ENCODE measurements at regions not wholly inside any gene's neighbourhood (a gene's known extent, or its start where the extent isn't known, plus 50 kb on each side); places are given as distances from the start of the nearest gene placed in this dataset.
A peak's percentile ranks its signal among the peaks of the same experiment; 100 is the strongest.
"Not testable (repeated sequence)": the region's sequence is repeated elsewhere in the genome, so short reads cannot be mapped to it uniquely, and the experiment has no call there.

- H3K4me1 Mint-ChIP-seq; H3K9me3 Mint-ChIP-seq; POLR2A ChIA-PET; CTCF ChIA-PET; H3K36me3 Mint-ChIP-seq (ENCODE audit: low read depth); H3K27ac Mint-ChIP-seq: not testable (repeated sequence)
- peak; percentile 37 for DNase-seq
- Mint-ChIP-seq H3K4me3 (peak overlapping the region; percentile 37), H3K27me3 (peaks cover 69% of the 10 kb centered on the region)
These were observed 116.8 kb upstream of the CDK13 start for GRCh38 chr7:39833180-39833799.

- CTCF ChIA-PET, result not testable (repeated sequence)
These were observed 116.0 kb upstream of the CDK13 start for GRCh38 chr7:39833865-39834634.

DNA sequence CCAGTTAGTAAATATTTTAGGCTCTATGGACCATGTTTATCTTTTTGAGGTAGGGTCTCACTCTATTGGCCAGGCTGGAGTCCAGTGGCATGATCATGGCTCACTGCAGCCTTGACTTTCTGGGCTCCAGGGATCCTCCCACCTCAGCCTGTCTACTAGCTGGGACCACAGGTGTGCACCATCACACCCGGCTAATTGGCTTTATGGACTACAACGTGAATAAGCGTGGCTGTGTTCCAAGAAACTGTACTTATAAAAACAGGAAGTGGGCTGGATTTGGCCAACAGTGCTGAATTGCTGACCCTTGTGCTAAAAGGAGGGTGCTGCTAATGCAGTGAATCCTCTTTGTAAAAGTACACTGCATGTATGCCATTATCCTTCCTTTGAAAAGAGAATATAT is 111.7 kb upstream of the CDK13 start:
- no peaks in the 10 kb centered on the region for H3K36me3 Mint-ChIP-seq (ENCODE audit: low read depth)
- no peak overlapping the region for H3K27ac Mint-ChIP-seq
- peaks cover 5% of the 10 kb centered on the region for H3K4me1 Mint-ChIP-seq
- no peak overlapping the region for H3K4me3 Mint-ChIP-seq
- no peaks in the 10 kb centered on the region for H3K9me3 Mint-ChIP-seq
- no peak for DNase-seq
- POLR2A ChIA-PET, result no interaction called here
- peaks cover 59% of the 10 kb centered on the region for H3K27me3 Mint-ChIP-seq
- CTCF ChIA-PET, result no interaction called here

More at GRCh38 chr7:39833865-39834634, 116.0 kb upstream of the CDK13 start:
- POLR2A ChIA-PET; H3K4me1 Mint-ChIP-seq; H3K9me3 Mint-ChIP-seq; H3K36me3 Mint-ChIP-seq (ENCODE audit: low read depth); H3K27ac Mint-ChIP-seq; DNase-seq: not testable (repeated sequence)
- Mint-ChIP-seq H3K27me3 (peaks cover 66% of the 10 kb centered on the region), H3K4me3 (peak overlapping the region; percentile 35)

GRCh38 chr7:39845006-39845405 is 105.0 kb upstream of the CDK13 start:
- no peak overlapping the region for H3K27ac Mint-ChIP-seq
- H3K4me3 Mint-ChIP-seq, result no peak overlapping the region
- H3K36me3 Mint-ChIP-seq (ENCODE audit: low read depth), result no peaks in the 10 kb centered on the region
- no peak for DNase-seq
- ChIA-PET CTCF (interaction anchor here (1.2 kb wide), 1 partner anchor 45 kb away, joined by 3 read pairs; no protein-coding TSS in a partner anchor), POLR2A (no interaction called here)
- peaks cover 31% of the 10 kb centered on the region for H3K27me3 Mint-ChIP-seq
- H3K4me1 Mint-ChIP-seq, result no peaks in the 10 kb centered on the region
- H3K9me3 Mint-ChIP-seq, result no peaks in the 10 kb centered on the region

- Mint-ChIP-seq H3K36me3 (ENCODE audit: low read depth) (no peaks in the 10 kb centered on the region), H3K27me3 (peaks cover 26% of the 10 kb centered on the region), H3K4me1 (no peaks in the 10 kb centered on the region), H3K9me3 (no peaks in the 10 kb centered on the region), H3K27ac (no peak overlapping the region), H3K4me3 (no peak overlapping the region)
- CTCF ChIA-PET, result no interaction called here
- DNase-seq, result no peak
- POLR2A ChIA-PET, result no interaction called here
These were observed 102.8 kb upstream of the CDK13 start for GRCh38 chr7:39847227-39847626.

- Mint-ChIP-seq H3K27me3 (peaks cover 34% of the 10 kb centered on the region), H3K9me3 (no peaks in the 10 kb centered on the region), H3K4me1 (peaks cover 8% of the 10 kb centered on the region), H3K4me3 (no peak overlapping the region), H3K36me3 (ENCODE audit: low read depth) (no peaks in the 10 kb centered on the region), H3K27ac (no peak overlapping the region)
- ChIA-PET CTCF (no interaction called here), POLR2A (no interaction called here)
- DNase-seq, result no peak
These were observed 98.5 kb upstream of the CDK13 start for GRCh38 chr7:39851466-39852045.

DNA sequence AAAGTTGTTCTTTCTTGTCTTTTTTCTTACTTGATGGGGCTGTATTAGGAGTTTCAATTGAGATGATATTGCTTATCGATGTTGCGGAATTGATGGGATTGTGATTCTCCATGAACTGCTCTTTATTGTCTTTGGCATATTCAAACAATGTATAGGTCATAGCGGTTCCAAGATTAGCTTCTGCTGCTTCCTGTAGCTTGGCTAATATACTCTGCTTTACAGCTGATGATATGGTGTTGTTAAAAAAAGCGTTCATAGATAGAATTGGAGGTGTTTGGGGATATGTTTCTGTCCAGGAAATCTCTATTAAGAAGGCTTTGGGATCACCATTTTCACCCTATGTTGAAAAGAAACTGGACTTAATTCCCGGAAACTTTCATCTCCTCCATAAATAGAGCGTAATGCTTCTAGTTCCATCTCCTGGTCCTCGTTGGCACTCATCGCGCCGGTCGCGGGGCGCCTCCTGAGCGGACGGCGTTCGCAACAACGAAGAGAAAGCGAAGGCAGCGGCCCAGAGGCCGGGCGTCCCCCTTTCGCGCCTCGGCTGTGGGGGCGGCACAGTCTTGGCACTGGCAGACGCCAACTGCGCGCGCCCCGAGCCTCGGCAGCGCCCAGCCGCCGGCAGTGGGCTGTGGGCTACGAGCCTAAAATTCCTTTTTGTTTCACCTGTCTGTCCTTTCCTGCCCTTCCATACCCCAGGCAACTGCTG is 95.3 kb upstream of the CDK13 start:
- POLR2A ChIA-PET, CTCF ChIA-PET: not testable (repeated sequence)

DNA sequence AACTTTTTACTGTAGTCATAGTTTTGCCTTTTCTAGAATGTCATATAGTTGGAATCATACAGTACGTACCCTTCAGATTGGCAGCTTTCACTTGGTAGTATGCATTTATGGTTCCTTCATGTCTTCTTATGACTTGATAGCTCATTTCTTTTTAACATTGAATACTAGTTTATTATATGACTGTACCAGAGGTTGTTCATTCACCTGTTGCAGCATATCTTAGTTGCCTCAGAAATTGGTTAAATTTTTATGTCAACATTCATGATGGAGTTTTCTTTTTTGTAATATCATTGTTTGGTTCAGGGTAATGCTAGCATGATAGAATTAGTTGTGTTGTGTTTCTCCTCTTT is 94.8 kb upstream of the CDK13 start:
- POLR2A ChIA-PET, result no interaction called here
- Mint-ChIP-seq H3K4me3 (peak overlapping the region; percentile 64), H3K9me3 (no peaks in the 10 kb centered on the region), H3K27me3 (peaks cover 32% of the 10 kb centered on the region), H3K4me1 (peaks cover 8% of the 10 kb centered on the region), H3K27ac (no peak overlapping the region), H3K36me3 (ENCODE audit: low read depth) (no peaks in the 10 kb centered on the region)
- DNase-seq, result no peak
- CTCF ChIA-PET, result no interaction called here

More for the DNA sequence above, 95.3 kb upstream of the CDK13 start:
- H3K27ac Mint-ChIP-seq; H3K9me3 Mint-ChIP-seq; H3K36me3 Mint-ChIP-seq (ENCODE audit: low read depth); DNase-seq; H3K4me1 Mint-ChIP-seq: not testable (repeated sequence)
- H3K27me3 Mint-ChIP-seq, result peaks cover 32% of the 10 kb centered on the region
- peak overlapping the region; percentile 64 for H3K4me3 Mint-ChIP-seq

DNA sequence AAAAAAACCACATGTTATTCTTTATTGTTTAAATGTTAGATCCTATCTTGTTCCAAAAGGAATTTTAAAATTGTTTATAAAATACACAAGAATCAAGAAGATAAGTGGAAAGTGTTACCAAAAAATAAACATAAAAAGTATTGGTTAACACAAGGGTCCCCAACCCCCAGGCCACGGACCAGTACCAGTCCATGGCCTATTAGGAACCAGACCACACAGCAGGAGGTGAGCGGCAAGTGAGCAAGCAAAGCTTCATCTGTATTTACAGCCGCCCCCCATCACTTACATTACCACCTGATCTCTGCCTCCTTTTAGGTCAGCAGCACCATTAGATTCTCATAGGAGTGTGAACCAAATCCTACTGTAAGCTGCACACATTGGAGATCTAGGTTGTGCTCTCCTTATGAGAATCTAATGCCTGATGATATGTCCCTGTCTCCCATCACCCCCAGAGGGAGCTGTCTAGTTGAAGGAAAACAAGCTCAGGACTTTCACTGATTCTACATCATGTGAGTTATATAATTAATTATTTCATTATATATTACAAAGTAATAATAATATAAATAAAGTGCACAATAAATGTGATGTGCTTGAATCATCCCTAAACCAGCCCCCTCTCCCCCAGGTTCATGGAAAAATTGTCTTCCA is 86.3 kb upstream of the CDK13 start:
- H3K27me3 Mint-ChIP-seq, result peaks cover 11% of the 10 kb centered on the region
- H3K4me3 Mint-ChIP-seq; H3K9me3 Mint-ChIP-seq; H3K27ac Mint-ChIP-seq; DNase-seq; POLR2A ChIA-PET; H3K4me1 Mint-ChIP-seq; H3K36me3 Mint-ChIP-seq (ENCODE audit: low read depth): not testable (repeated sequence)
- CTCF ChIA-PET, result interaction anchor here (0.7 kb wide), 1 partner anchor 61 kb away, joined by 4 read pairs; no protein-coding TSS in a partner anchor

- POLR2A ChIA-PET; H3K36me3 Mint-ChIP-seq (ENCODE audit: low read depth); H3K4me1 Mint-ChIP-seq; DNase-seq; H3K9me3 Mint-ChIP-seq; CTCF ChIA-PET; H3K4me3 Mint-ChIP-seq; H3K27ac Mint-ChIP-seq: not testable (repeated sequence)
- peaks cover 16% of the 10 kb centered on the region for H3K27me3 Mint-ChIP-seq
These were observed 80.1 kb upstream of the CDK13 start for GRCh38 chr7:39869888-39870522.

DNA sequence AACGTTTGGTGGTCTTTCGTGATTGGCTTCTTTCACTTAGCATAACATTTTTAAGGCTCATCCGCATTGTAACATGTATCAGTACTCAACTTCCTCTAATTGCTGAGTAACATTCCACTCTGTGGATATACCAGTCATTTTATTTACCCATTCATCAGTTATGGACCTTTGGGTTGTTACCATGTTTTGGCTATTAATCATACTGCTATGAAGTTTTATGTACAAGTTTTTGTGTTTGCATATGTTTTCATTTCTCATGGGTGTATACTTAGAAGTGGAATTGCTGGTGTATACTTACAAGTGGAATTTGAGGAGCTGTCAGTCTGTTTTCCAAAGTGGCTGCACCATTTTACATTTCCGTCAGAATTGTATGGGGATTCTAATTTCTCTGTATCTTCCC is 78.4 kb upstream of the CDK13 start:
- H3K36me3 Mint-ChIP-seq (ENCODE audit: low read depth); H3K4me3 Mint-ChIP-seq; H3K27ac Mint-ChIP-seq; H3K9me3 Mint-ChIP-seq; POLR2A ChIA-PET; H3K4me1 Mint-ChIP-seq; CTCF ChIA-PET; DNase-seq: not testable (repeated sequence)
- peaks cover 26% of the 10 kb centered on the region for H3K27me3 Mint-ChIP-seq

GRCh38 chr7:39880556-39880955 is 69.5 kb upstream of the CDK13 start:
- CTCF ChIA-PET, result no interaction called here
- H3K27me3 Mint-ChIP-seq, result peaks cover 11% of the 10 kb centered on the region
- peaks cover 10% of the 10 kb centered on the region for H3K9me3 Mint-ChIP-seq
- no peak for DNase-seq
- POLR2A ChIA-PET, result no interaction called here
- no peaks in the 10 kb centered on the region for H3K36me3 Mint-ChIP-seq (ENCODE audit: low read depth)
- no peak overlapping the region for H3K4me3 Mint-ChIP-seq
- no peak overlapping the region for H3K27ac Mint-ChIP-seq
- no peaks in the 10 kb centered on the region for H3K4me1 Mint-ChIP-seq
